ENCODE measurements at regions not wholly inside any gene's neighbourhood (a gene's known extent, or its start where the extent isn't known, plus 50 kb on each side); places are given as distances from the start of the nearest gene placed in this dataset.

DNA sequence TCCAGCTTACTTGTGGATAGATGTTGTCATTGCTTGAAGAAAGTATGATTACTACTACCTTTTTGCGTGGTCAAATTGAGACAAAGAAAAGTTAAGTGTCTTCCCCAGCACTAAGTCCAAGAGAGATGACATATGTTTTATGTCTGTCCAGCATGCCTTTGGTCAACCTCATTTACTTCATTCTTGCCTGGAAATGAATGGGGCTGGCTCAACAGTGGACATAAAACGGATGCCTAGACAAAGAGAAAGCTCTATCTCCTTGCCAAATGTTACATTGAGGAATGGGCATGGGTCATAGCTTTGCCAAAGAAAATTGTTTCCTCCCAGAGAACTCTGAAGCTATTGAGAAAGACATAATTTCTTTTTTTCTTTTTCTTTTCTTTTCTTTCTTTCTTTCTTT lies 82.4 kb upstream of the PLPPR4 start:
- Histone ChIP-seq H3K27me3 (ENCODE audit: control insufficient read depth, insufficient read depth, low read length) (no peaks in the 10 kb centered on the region), H3K4me3 (ENCODE audit: insufficient read depth, low read depth, low read length) (no peak overlapping the region), H3K36me3 (replicated peaks; ENCODE audit: control insufficient read depth, insufficient read depth, low read length) (no peaks in the 10 kb centered on the region)
- no peak for DNase-seq

DNA sequence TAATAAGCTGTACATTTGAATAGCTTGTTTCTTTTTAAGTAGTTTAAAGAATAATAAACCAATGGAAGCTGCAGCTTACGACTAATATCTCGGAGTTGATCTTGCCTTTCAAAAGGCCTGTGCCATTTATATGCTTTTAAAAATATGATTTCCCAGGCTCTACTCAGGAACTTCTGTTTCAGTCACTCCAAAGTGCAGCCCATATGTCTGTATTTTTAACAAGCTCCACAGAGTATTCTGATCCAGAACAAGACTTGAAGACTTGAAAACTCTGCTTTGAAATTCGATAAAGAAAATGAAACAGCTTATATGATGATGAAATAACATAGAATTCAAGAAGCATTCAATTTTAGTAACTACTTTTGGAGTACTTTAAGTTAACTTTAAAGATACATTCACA lies 79.1 kb upstream of the PLPPR4 start:
- no peak overlapping the region for H3K4me3 ChIP-seq (ENCODE audit: insufficient read depth, low read depth, low read length)
- no peaks in the 10 kb centered on the region for H3K27me3 ChIP-seq (ENCODE audit: control insufficient read depth, insufficient read depth, low read length)
- no peak for DNase-seq
- no peaks in the 10 kb centered on the region for H3K36me3 ChIP-seq (replicated peaks; ENCODE audit: control insufficient read depth, insufficient read depth, low read length)

- no peak overlapping the region for H3K4me3 ChIP-seq (ENCODE audit: insufficient read depth, low read depth, low read length)
- no peak for DNase-seq
- no peaks in the 10 kb centered on the region for H3K36me3 ChIP-seq (replicated peaks; ENCODE audit: control insufficient read depth, insufficient read depth, low read length)
- H3K27me3 ChIP-seq (ENCODE audit: control insufficient read depth, insufficient read depth, low read length): no peaks in the 10 kb centered on the region
Observed at GRCh38 chr1:99193431-99193830, 70.9 kb upstream of the PLPPR4 start.

GRCh38 chr1:99198393-99198792 lies 65.9 kb upstream of the PLPPR4 start:
- no peak for DNase-seq
- Histone ChIP-seq H3K4me3 (ENCODE audit: insufficient read depth, low read depth, low read length) (no peak overlapping the region), H3K36me3 (replicated peaks; ENCODE audit: control insufficient read depth, insufficient read depth, low read length) (no peaks in the 10 kb centered on the region), H3K27me3 (ENCODE audit: control insufficient read depth, insufficient read depth, low read length) (no peaks in the 10 kb centered on the region)

- Histone ChIP-seq H3K36me3 (replicated peaks; ENCODE audit: control insufficient read depth, insufficient read depth, low read length) (no peaks in the 10 kb centered on the region), H3K4me3 (ENCODE audit: insufficient read depth, low read depth, low read length) (no peak overlapping the region), H3K27me3 (ENCODE audit: control insufficient read depth, insufficient read depth, low read length) (no peaks in the 10 kb centered on the region)
- DNase-seq: no peak
Observed at GRCh38 chr1:99207216-99207615, 57.1 kb upstream of the PLPPR4 start.
